Mesenchymal stem cell (in vitro differentiated cells and primary cell): ENCODE measurements at regions not wholly inside any gene's neighbourhood (a gene's known extent, or its start where the extent isn't known, plus 50 kb on each side); places are given as distances from the start of the nearest gene placed in this dataset.

Experiments used
- DNase-seq: peaks from one replicate; pipeline ENCODE4 v3.0.0-alpha.2; 2013
- H2AFZ ChIP-seq: one replicate; pipeline ENCODE4 v1.6.1; 2013; ENCODE audit warnings: low read depth, mild to moderate bottlenecking, control low read depth, inconsistent platforms, low read length, moderate library complexity
- H2AK5ac ChIP-seq: 2 replicates; pipeline ENCODE4 v1.6.1; 2013; ENCODE audit warnings: low read length, moderate library complexity, mild to moderate bottlenecking, inconsistent platforms; ENCODE audit not compliant: severe bottlenecking
- H2BK120ac ChIP-seq: one replicate; pipeline ENCODE4 v1.6.1; 2013; ENCODE audit warnings: low read depth, mild to moderate bottlenecking, inconsistent platforms, low read length, moderate library complexity
- H2BK12ac ChIP-seq, 2 experiments: one replicate each; pipeline ENCODE4 v1.6.1; 2013; ENCODE audit warnings: inconsistent platforms in 2 of 2, low read length in 2 of 2, mild to moderate bottlenecking in 2 of 2, moderate library complexity in 2 of 2, control low read depth in 1 of 2
- H2BK15ac ChIP-seq: one replicate; pipeline ENCODE4 v1.6.1; 2013; ENCODE audit warnings: mild to moderate bottlenecking, low read depth, inconsistent platforms; ENCODE audit not compliant: poor library complexity, severe bottlenecking
- H2BK5ac ChIP-seq: 2 replicates; pipeline ENCODE4 v1.6.1; 2013; ENCODE audit warnings: low read depth, mild to moderate bottlenecking, low read length, control low read depth, inconsistent platforms; ENCODE audit not compliant: poor library complexity, severe bottlenecking
- H3K14ac ChIP-seq, 2 experiments: one replicate each; pipeline ENCODE4 v1.6.1; 2013; ENCODE audit warnings: inconsistent platforms in 2 of 2, low read length in 2 of 2, control low read depth in 1 of 2, mild to moderate bottlenecking in 1 of 2, moderate library complexity in 1 of 2
- H3K18ac ChIP-seq, 2 experiments: one replicate each; pipeline ENCODE4 v1.6.1; 2013; ENCODE audit warnings: inconsistent platforms in 2 of 2, low read length in 2 of 2, control low read depth in 1 of 2, low read depth in 1 of 2, mild to moderate bottlenecking in 1 of 2
- H3K23ac ChIP-seq, 2 experiments: one replicate each; pipeline ENCODE4 v1.6.1; 2013; ENCODE audit warnings: inconsistent platforms in 2 of 2, low read length in 2 of 2, mild to moderate bottlenecking in 2 of 2, moderate library complexity in 2 of 2, control low read depth in 1 of 2
- H3K27ac ChIP-seq: 2 replicates; pipeline ENCODE4 v1.5.1; 2013; ENCODE audit warnings: mild to moderate bottlenecking, moderate library complexity, low read length, control low read depth, inconsistent platforms; ENCODE audit not compliant: poor library complexity, severe bottlenecking
- H3K27me3 ChIP-seq, 2 experiments: 2 replicates each; pipeline versions ENCODE4 v1.6.1 to v1.7.0; 2013; ENCODE audit warnings: low read length in 2 of 2, mild to moderate bottlenecking in 2 of 2, moderate library complexity in 2 of 2, control low read depth in 1 of 2, inconsistent platforms in 1 of 2; ENCODE audit not compliant: control insufficient read depth in 1 of 2, insufficient read depth in 1 of 2
- H3K36me3 ChIP-seq, 2 experiments: 2 replicates each; pipeline versions ENCODE4 v1.6.1 to v1.7.0; 2013; ENCODE audit warnings: low read length in 2 of 2, control low read depth in 1 of 2, inconsistent platforms in 1 of 2, low read depth in 1 of 2, mild to moderate bottlenecking in 1 of 2; ENCODE audit not compliant: insufficient read depth in 2 of 2, control insufficient read depth in 1 of 2
- H3K4ac ChIP-seq, 2 experiments: one replicate each; pipeline ENCODE4 v1.6.1; 2013; ENCODE audit warnings: inconsistent platforms in 2 of 2, low read length in 2 of 2, mild to moderate bottlenecking in 2 of 2, moderate library complexity in 2 of 2, control low read depth in 1 of 2, low read depth in 1 of 2
- H3K4me1 ChIP-seq: 2 replicates; pipeline ENCODE4 v1.6.1; 2013; ENCODE audit warnings: low read depth, low read length, control low read depth; ENCODE audit not compliant: control insufficient read depth, insufficient read depth
- H3K4me2 ChIP-seq: 2 replicates; pipeline ENCODE4 v1.6.1; 2013; ENCODE audit warnings: low read length, mild to moderate bottlenecking, inconsistent platforms; ENCODE audit not compliant: poor library complexity, severe bottlenecking
- H3K4me3 ChIP-seq, 2 experiments: 2 replicates each; pipeline versions ENCODE4 v1.5.1 to v1.7.0; 2013; ENCODE audit warnings: low read length in 2 of 2, mild to moderate bottlenecking in 2 of 2, control low read depth in 1 of 2, low read depth in 1 of 2; ENCODE audit not compliant: insufficient read depth in 1 of 2
- H3K79me1 ChIP-seq: replicated peaks from 2 replicates; pipeline ENCODE4 v1.6.1; 2013; ENCODE audit warnings: mild to moderate bottlenecking, control low read depth, low read length, inconsistent platforms; ENCODE audit not compliant: poor library complexity, severe bottlenecking
- H3K9ac ChIP-seq: 2 replicates; pipeline ENCODE4 v1.7.0; 2013; ENCODE audit warnings: mild to moderate bottlenecking, low read length, moderate library complexity
- H3K9me3 ChIP-seq: 2 replicates; pipeline ENCODE4 v1.7.0; 2013; ENCODE audit warnings: mild to moderate bottlenecking, low read length; ENCODE audit not compliant: control insufficient read depth
- H4K8ac ChIP-seq: one replicate; pipeline ENCODE4 v1.6.1; 2013; ENCODE audit warnings: inconsistent platforms, mild to moderate bottlenecking, low read length, moderate library complexity
- H4K91ac ChIP-seq: one replicate; pipeline ENCODE4 v1.6.1; 2013; ENCODE audit warnings: mild to moderate bottlenecking, low read length, inconsistent platforms
- WGBS: methylation state at CpG from one replicate; pipeline ENCODE4 v1.1.7; 2013; ENCODE audit warnings: mixed read lengths; 5-methylcytosine and 5-hydroxymethylcytosine counted together

DNA sequence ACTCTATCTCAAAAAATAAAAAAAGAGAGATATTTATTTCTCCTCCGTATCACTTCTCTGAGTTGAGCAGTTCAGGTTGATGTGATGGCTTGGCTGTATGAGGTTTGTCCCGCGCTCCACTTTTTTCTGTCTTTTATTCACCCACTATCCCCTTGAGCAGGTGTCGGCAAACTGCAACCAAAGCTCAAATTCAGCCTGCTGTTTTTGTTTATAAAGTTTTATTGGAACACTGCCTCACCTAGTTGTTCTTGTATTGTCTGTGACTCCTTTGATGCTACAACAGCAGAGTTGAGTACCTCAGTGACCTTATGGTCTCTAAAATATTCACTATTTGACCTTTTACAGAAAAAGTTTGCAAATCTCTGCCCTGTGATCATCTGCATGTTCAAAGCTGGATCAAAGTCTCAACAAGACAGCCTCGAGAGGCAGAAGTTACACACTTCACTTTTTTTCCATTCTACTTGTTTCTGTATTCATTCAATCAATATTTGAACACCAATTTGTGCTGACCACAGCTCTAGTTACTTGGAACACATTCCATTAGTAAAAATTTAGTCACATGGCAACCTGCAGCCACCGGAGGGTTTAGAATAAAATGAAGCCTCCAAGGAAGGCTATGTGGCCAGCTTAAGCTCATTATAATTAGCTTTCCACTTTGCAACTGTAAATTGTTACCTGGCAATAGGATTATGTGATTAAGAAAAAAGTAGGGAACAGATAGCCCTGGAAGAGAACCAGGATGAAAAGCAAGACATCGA is 945.8 kb downstream of the KCNJ2 start:
- H3K27me3 ChIP-seq: no peaks in the 10 kb centered on the region
- no peak overlapping the region for H3K4ac ChIP-seq
- H3K27ac ChIP-seq: no peak overlapping the region
- no peak overlapping the region for H2BK120ac ChIP-seq
- no peak overlapping the region for H4K8ac ChIP-seq
- WGBS: 89% methylated on average over 3 of the region's 7 CpGs
- H3K9ac ChIP-seq: no peak overlapping the region
- no peak overlapping the region for H2BK5ac ChIP-seq
- H3K4me3 ChIP-seq: no peak overlapping the region
- H2AFZ ChIP-seq: no peak overlapping the region
- no peak overlapping the region for H3K23ac ChIP-seq
- DNase-seq: no peak
- H4K91ac ChIP-seq: no peak overlapping the region
- H2AK5ac ChIP-seq: no peak overlapping the region
- no peak overlapping the region for H3K18ac ChIP-seq
- no peak overlapping the region for H3K4me2 ChIP-seq
- H2BK15ac ChIP-seq: no peak overlapping the region
- H3K79me1 ChIP-seq: no peaks in the 10 kb centered on the region
- no peak overlapping the region for H3K14ac ChIP-seq
- H3K9me3 ChIP-seq: no peaks in the 10 kb centered on the region
- no peak overlapping the region for H2BK12ac ChIP-seq
- no peaks in the 10 kb centered on the region for H3K4me1 ChIP-seq
- no peaks in the 10 kb centered on the region for H3K36me3 ChIP-seq

DNA sequence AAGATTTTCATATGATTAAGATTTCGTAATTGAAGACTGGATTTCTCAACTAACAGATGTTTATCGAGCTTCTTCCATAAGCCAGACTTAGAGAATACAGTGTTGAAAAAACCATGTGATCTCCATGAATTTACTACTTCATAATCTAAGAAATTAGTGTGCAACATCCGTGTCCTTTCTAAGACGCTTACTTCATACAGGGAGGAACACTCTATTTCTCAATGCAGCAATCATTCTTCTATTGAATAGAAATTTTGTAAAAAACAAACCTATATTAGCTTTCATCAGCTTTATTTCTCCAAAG is 946.3 kb downstream of the KCNJ2 start:
- Histone ChIP-seq H4K8ac (no peak overlapping the region), H3K14ac (no peak overlapping the region), H3K36me3 (no peaks in the 10 kb centered on the region), H2BK120ac (no peak overlapping the region), H3K79me1 (no peaks in the 10 kb centered on the region), H3K9me3 (no peaks in the 10 kb centered on the region), H2BK15ac (no peak overlapping the region), H2AK5ac (no peak overlapping the region), H3K4me1 (no peaks in the 10 kb centered on the region), H4K91ac (no peak overlapping the region), H2BK5ac (no peak overlapping the region), H3K4me2 (no peak overlapping the region), H3K27me3 (no peaks in the 10 kb centered on the region), H2AFZ (no peak overlapping the region), H3K23ac (no peak overlapping the region), H3K4ac (no peak overlapping the region), H2BK12ac (no peak overlapping the region), H3K9ac (no peak overlapping the region), H3K18ac (no peak overlapping the region), H3K27ac (no peak overlapping the region), H3K4me3 (no peak overlapping the region)
- 94% methylated on average over 4 of the region's 4 CpGs for WGBS
- DNase-seq: no peak

DNA sequence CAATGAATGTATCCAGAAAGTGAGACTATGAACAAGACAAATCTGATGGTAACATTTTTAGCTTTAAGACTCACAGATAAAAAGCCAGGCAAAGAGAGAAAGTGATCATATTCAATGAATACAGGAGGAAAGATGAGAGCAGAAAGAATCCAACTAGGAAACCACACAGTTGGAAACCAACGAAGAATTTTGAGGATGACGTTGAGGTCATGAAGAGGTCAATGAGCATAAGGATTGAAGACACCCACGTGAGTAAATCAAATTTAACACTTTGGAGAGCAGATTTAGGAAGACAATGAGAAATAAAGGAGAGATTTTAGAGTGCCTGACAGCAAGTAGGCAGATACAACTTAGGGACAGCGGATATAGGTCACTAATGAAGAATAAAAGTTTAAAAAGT is 948.1 kb downstream of the KCNJ2 start:
- Histone ChIP-seq H2AFZ (no peak overlapping the region), H2BK5ac (no peak overlapping the region), H3K27me3 (no peaks in the 10 kb centered on the region), H3K9me3 (no peaks in the 10 kb centered on the region), H2BK12ac (no peak overlapping the region), H3K9ac (no peak overlapping the region), H3K27ac (no peak overlapping the region), H3K14ac (no peak overlapping the region), H4K8ac (no peak overlapping the region), H3K4me2 (no peak overlapping the region), H3K4ac (no peak overlapping the region), H2BK15ac (no peak overlapping the region), H3K79me1 (no peaks in the 10 kb centered on the region), H3K36me3 (no peaks in the 10 kb centered on the region), H4K91ac (no peak overlapping the region), H3K23ac (no peak overlapping the region), H3K18ac (no peak overlapping the region), H3K4me1 (no peaks in the 10 kb centered on the region), H2AK5ac (no peak overlapping the region), H2BK120ac (no peak overlapping the region), H3K4me3 (no peak overlapping the region)
- no peak for DNase-seq
- WGBS: 43% methylated on average over 4 of the region's 4 CpGs

DNA sequence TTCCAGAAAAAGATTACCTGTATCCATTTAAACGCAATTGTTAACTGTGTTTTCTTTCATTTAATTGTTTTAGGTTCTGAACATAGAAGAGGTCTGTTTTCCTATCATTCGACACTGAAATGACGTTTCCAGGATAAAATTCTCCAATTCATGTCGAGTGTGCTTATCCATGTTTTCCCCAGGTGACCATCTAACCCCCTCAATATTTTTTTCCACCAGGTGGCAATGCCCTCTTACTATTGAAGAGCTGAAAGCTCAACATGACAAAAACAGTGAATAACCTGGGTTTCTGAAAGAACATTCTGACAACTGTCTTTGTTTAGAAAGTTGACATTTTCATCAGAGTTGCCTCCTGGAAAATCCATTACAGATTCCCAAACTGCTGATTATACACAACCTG is 948.7 kb downstream of the KCNJ2 start:
- no peaks in the 10 kb centered on the region for H3K27me3 ChIP-seq
- H2BK12ac ChIP-seq: no peak overlapping the region
- no peak overlapping the region for H2BK120ac ChIP-seq
- H2BK15ac ChIP-seq: no peak overlapping the region
- H3K4me1 ChIP-seq: no peaks in the 10 kb centered on the region
- no peak overlapping the region for H2AFZ ChIP-seq
- H3K4ac ChIP-seq: no peak overlapping the region
- no peak overlapping the region for H3K4me3 ChIP-seq
- peak; percentile 8 for DNase-seq
- no peak overlapping the region for H3K4me2 ChIP-seq
- H4K8ac ChIP-seq: no peak overlapping the region
- no peak overlapping the region for H2BK5ac ChIP-seq
- no peak overlapping the region for H3K14ac ChIP-seq
- H3K18ac ChIP-seq: no peak overlapping the region
- H4K91ac ChIP-seq: no peak overlapping the region
- no peak overlapping the region for H3K27ac ChIP-seq
- H3K23ac ChIP-seq: no peak overlapping the region
- H3K79me1 ChIP-seq: no peaks in the 10 kb centered on the region
- WGBS: 64% methylated on average over 3 of the region's 4 CpGs
- no peaks in the 10 kb centered on the region for H3K9me3 ChIP-seq
- H2AK5ac ChIP-seq: no peak overlapping the region
- H3K9ac ChIP-seq: no peak overlapping the region
- H3K36me3 ChIP-seq: no peaks in the 10 kb centered on the region
